Thyroid gland (tissue), 4 donors: ENCODE measurements at regions not wholly inside any gene's neighbourhood (a gene's known extent, or its start where the extent isn't known, plus 50 kb on each side); places are given as distances from the start of the nearest gene placed in this dataset.
"Not testable (repeated sequence)": the region's sequence is repeated elsewhere in the genome, so short reads cannot be mapped to it uniquely, and the experiment has no call there.

ENCODE experiments used
- CTCF ChIP-seq, 6 experiments: fragments of 200-600 bp in 3 of 6; fragments of 450-650 bp in 3 of 6; sonication (generic) in 3 of 6; IDR thresholded peaks; one replicate each; pipeline ENCODE4 v1.5.1; 2016 to 2019; ENCODE audit warnings: antibody characterized with exemption in 6 of 6, mild to moderate bottlenecking in 2 of 6, inconsistent platforms in 1 of 6, moderate library complexity in 1 of 6
- POLR2A ChIP-seq, 2 donors: fragments of 450-650 bp; IDR thresholded peaks; one replicate each; pipeline ENCODE4 v1.6.1; 2017; ENCODE audit warnings: antibody characterized with exemption in 2 of 2, mild to moderate bottlenecking in 2 of 2, moderate library complexity in 1 of 2

- TF ChIP-seq CTCF, POLR2A (IDR thresholded peaks at IDR 0.05): not testable (repeated sequence)
These were observed 61.6 kb upstream of the BMP2K start for GRCh38 chr4:78714598-78714997.
